Stimulated activated CD4-positive, alpha-beta T cell treated with anti-CD3 and anti-CD28 coated beads, Interleukin-1b, Interleukin-23, amount 100 ng/mL, for 4 hours (primary cell): ENCODE measurements at regions not wholly inside any gene's neighbourhood (a gene's known extent, or its start where the extent isn't known, plus 50 kb on each side); places are given as distances from the start of the nearest gene placed in this dataset.
"Not testable (repeated sequence)": the region's sequence is repeated elsewhere in the genome, so short reads cannot be mapped to it uniquely, and the experiment has no call there.

Experiments
- DNase-seq, 2 donors: peaks; one replicate each; pipeline ENCODE4 v3.0.0-alpha.2; 2020; ENCODE audit warnings: low read depth in 2 of 2

GRCh38 chr4:13985837-13986236 is 358.3 kb upstream of the BOD1L1 start:
- no peak for DNase-seq

GRCh38 chr4:13986548-13986947 is 359.0 kb upstream of the BOD1L1 start:
- DNase-seq, result no peak

GRCh38 chr4:13988353-13989305 is 361.1 kb upstream of the BOD1L1 start:
- DNase-seq, result no peak

DNA sequence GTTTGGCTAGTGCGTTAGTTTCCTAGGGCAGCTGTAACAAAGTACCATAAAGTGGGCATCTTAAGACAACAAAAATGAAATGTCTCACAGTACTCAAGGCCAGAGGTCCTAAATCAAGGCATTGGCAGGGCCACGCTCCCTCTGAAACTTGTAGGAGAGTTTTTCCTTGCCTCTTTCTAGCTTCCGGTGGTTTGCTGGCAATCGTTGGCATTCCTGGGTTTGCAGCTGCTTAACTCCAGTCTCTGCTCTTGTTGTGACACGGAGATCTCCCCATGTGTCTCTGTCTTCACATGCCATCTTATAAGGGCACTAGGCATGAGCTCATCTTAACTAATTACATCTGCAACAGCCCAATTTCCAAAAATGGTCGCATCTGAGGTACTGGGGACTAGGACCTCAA is 362.0 kb upstream of the BOD1L1 start:
- DNase-seq, result no peak

DNA sequence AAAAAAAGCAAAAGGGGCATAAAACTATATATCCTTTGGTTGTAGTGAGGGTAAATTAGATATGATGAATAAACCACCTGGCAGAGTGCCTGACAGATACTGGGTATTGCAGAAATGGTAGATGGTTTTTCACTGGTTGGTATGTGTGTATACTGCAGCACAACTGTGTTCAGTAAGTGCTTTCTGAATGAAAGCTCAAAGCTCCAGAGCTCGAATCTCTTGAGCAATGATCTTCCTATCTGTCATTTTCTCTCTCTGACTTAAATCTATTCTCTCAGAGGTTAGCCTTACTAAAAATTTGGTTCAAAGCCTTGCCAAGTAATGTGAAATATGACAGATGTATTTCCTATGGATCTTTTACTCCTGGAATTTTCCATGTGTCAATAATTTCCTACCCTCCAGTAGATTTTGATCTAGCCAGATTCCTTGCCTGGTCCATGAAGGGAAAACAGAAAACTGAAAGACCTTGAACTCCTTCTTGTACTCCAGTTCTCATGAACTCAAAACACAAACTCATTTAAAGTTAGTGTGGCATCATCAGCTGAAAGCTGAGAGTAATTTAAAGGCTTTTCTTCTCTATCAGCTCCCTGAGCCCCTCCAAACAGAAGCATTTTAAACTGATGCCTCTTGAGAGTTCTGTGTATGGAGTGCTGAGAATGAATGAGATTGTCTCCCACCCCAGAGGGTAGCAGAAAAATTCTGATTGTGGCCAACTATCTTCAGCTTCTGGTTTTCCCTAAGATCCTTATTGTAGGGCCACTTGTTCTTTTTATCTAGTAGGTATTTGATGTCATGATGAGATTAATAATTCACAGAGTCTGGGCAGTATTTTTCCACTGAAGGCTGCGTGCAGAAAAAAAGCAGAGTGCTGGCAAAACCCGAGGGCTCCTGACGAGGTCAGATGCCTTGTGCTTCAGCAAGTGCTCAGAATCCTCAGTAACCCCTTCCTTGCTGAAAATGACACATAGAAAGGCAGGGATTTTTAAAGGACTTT is 363.4 kb upstream of the BOD1L1 start:
- no peak for DNase-seq

- no peak for DNase-seq
Measured at GRCh38 chr4:13992041-13992440, 364.5 kb upstream of the BOD1L1 start.

DNA sequence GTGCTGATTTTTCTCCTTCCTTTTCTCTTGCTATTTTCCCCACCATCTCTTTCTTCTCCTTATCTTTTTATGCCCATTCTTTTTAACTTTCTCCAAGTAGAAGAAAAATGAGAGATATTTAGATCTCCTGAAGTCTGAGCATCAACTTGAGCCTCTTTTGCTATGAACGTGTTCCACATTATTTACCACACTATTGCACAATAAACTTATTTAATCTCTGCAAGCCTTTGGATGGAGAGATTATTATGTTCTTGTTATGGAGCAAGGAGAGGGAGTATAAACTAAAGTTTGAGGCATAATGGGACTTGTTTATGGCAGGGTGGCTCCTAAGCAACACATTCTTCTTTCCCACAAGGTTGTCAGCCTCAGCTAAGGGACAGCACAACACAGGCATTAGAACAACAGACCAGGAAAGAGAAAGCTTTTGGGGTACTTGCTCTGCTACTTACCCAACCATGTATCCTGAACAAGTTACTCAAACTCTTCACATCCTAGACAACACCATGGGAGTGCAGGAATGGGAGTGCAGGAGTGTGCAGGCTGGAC is 365.5 kb upstream of the BOD1L1 start:
- DNase-seq, result no peak

GRCh38 chr4:13994016-13994415 is 366.5 kb upstream of the BOD1L1 start:
- no peak for DNase-seq

GRCh38 chr4:13998850-13999445 is 371.4 kb upstream of the BOD1L1 start:
- DNase-seq, result no peak

DNA sequence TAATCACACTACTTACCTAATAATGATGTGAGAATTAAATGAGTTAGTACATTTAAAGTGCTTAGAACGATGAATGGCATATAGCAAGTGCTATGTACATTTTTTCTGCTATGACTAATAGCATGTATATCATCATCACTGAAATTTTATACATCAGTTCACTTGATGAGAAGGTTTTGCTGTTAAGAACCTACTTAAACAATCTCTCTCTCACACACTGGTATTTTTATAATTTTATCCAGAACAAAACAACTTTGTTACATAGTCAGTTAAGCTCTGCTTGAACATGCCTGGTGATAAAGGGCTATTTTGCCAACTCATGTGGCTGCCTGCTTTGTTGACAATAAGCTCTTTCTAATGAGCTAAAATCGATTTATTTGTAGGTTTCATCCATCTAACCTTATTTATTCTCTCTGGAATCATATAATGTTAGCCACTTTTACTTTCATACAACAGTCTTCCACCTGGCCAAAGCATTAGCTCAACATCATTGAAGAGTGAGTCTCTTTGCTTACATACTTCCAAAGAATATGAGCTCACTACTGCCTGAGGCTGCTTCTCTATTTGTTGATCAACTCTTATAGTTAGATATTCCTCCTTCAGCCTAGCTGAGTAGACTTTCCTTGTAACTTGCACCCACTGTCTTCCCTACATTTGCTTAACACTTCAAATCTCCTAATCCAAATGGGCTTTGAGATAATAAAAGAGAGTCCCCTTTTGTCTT is 372.7 kb upstream of the BOD1L1 start:
- DNase-seq, result no peak

DNA sequence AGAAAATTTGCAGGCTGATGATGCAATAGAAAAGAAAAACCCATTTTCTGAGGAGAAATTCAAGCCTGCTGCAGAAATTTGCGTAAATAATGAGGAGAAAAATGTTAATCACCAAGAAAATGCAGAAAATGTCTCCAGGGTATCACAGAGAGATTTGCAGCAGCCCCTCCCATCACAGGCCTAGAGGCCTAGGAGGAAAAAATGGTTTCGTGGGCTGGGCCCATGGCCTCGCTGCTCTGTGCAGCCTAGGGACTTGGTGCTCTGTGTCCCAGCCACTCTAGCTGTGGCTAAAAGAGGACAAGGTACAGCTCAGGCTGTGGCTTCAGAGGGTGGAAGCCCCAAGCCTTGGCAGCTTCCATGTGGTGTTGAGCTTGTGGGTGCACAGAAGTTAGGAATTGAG is 374.8 kb upstream of the BOD1L1 start:
- not testable (repeated sequence) for DNase-seq

DNA sequence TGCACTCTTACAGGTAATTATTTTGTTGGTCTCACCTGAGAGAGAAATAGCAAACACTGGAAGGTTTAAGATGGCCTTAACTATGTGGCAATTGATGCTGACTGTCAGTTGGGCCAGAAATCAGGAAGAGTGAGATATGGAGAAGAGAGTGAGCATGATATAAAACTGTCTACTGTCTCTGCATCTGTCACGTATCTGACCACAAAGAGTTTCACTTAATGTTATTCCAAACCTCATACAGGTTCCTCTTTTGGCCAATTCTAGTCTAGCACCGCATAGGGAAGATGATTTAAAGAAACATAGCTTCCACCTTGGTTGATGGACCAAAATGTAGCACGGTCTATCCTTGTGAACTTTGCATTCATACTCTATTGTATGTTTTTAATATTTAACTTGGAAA is 381.0 kb upstream of the BOD1L1 start:
- DNase-seq, result no peak

GRCh38 chr4:14018191-14018853 is 390.8 kb upstream of the BOD1L1 start:
- no peak for DNase-seq

- no peak for DNase-seq
Measured at GRCh38 chr4:14022456-14022855, 394.9 kb upstream of the BOD1L1 start.

GRCh38 chr4:14023036-14023435 is 395.5 kb upstream of the BOD1L1 start:
- no peak for DNase-seq

- DNase-seq, result no peak
Measured at GRCh38 chr4:14023896-14024295, 396.4 kb upstream of the BOD1L1 start.

DNA sequence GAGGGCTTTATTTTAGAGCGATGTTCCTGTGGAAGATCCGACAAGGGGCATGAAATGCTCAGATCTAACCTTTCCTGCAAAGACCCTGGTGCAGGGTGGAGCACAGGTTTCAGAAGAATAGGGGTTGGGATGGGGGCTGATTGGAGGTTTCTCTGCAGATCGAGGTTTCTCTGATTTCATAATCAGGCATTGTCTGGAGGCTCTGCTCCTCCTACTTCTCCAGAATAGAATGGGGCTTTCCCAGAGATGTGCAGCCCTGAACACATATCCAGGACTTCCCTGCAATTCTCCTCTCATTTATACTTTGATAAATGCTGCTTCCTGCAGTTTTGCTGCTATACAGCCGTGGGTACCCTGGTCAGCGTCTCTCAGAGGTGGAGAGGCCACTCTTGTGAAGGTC is 397.6 kb upstream of the BOD1L1 start:
- no peak for DNase-seq

DNA sequence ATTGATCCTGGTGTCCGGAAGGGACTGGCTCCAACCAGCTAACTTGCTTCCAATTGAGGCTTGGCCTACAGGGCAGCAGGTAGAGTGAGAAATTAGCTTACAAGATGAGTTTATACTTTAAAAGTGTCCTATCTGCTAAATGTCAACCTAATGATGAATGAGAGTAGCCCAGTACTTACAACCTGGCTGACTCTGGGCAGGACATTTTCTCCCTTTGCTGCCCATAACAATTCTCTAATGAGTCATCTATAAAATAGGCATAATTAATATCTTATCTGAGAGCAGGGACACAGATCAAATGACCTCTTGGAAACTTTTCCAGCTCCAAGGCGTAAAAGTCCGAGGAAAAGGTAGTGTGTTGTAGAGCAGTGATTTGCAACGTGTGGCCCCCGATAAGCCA is 398.4 kb upstream of the BOD1L1 start:
- no peak for DNase-seq

DNA sequence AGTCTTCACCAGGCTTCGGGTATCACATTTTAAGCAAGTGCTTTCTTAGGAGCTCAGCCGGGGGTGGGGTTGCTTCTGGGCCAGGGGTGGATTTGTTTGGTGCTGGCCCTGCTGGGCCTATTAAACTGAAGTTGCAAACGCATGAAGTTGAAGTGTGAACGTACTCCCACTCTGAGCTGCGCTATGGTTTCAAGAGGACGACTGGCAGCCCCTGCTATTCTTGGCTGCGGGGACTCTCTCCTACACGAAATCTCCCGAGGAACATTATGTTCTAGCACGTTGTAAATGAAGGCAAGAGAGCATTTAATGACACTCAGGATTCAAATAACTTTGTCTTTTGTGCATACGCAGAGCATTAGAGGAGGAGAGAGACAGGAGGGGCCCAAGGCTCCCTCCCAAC is 401.3 kb upstream of the BOD1L1 start:
- DNase-seq, result no peak

- no peak for DNase-seq
Measured at GRCh38 chr4:14035076-14035475, 407.6 kb upstream of the BOD1L1 start.

DNA sequence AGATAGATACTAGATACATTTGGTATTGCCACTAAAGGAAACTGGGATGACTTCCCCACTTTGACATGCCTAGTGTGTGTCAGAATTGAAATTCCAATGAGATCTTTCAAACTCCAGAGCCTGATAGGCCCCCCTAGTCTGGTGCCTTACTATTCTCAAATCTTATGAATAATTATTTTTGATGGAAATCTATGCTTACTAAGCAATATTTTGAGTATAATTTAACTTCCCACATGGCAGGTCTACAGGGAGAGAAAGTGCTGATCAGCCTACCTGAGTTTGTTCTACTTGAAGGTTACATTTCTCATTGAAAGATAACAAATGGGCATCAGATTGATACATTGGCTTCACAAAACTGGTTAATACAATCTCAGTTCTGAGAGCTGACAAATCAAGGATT is 415.7 kb upstream of the BOD1L1 start:
- DNase-seq, result no peak
